ENCODE measurements at regions not wholly inside any gene's neighbourhood (a gene's known extent, or its start where the extent isn't known, plus 50 kb on each side); places are given as distances from the start of the nearest gene placed in this dataset.
"Not testable (repeated sequence)": the region's sequence is repeated elsewhere in the genome, so short reads cannot be mapped to it uniquely, and the experiment has no call there.

- H3K4me1 ChIP-seq (replicated peaks in 1 of 2) = peaks cover 0 to 13% of the 10 kb centered on the region in 2 donors
- ATAC-seq (replicated peaks in 6 of 8) = no peak
- 71 to 92% (median 85%) methylated on average over 4 to 9 of the region's 12 CpGs; no CpG with 5 or more reads in 4 of the 10 experiments for WGBS, 10 experiments
- H3K4me3 ChIP-seq = no peak overlapping the region
- in situ Hi-C loops (cut with MboI; ENCODE audit: low pct_unique_long_range_greater_than_20kb in 2 of 9, low sequenced_read_pairs in 9 of 9, unreplicated experiment in 9 of 9) = loop anchor here in 4 of 9 experiments (25.0 kb wide), 3 partner anchors 917 to 1117 kb away; partner anchors contain the start of gene ASMTL (in 1 of the 4)
- H3K27ac ChIP-seq = no peak overlapping the region
Observed at GRCh38 chrX:2578864-2579263, 78.1 kb upstream of the DHRSX start.

DNA sequence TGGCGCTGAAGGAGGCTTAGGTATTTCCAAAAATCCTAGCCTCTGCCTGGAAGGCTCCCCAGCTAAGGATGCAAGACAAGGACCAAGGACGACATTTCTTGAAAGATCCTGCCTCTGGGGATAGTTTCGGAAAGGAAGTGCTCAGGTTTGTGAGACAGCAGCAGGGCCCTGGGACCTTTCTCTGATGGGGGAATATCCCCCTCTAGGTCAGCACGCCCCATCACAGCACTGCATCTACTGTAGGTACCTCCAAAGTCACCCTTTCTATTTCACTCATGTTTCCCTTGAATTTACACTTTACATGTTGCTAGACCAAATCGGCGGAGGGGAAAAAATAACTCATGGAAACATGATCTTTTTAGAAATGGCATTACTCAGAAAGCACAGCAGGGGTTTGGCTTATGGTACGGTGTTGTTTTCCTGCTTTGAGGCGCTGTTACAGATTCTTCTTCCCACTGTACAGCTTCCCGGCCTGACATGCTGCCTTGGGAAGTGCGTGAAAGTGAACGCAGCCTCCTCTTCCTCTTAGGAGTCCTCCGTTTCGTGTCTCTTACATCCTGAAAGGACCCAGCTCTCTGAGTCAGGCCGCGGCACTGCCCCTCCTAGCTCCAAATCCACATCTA, 77.2 kb upstream of the DHRSX start:
- in situ Hi-C loops (cut with MboI; ENCODE audit: low pct_unique_long_range_greater_than_20kb in 2 of 9, low sequenced_read_pairs in 9 of 9, unreplicated experiment in 9 of 9) = loop anchor here in 4 of 9 experiments (25.0 kb wide), 3 partner anchors 916 to 1116 kb away; partner anchors contain the start of gene ASMTL (in 1 of the 4)

GRCh38 chrX:2576793-2577192, 76.0 kb upstream of the DHRSX start:
- in situ Hi-C loops (cut with MboI; ENCODE audit: low pct_unique_long_range_greater_than_20kb in 2 of 9, low sequenced_read_pairs in 9 of 9, unreplicated experiment in 9 of 9) = loop anchor here in 4 of 9 experiments (25.0 kb wide), 3 partner anchors 914 to 1114 kb away; partner anchors contain the start of gene ASMTL (in 1 of the 4)
- no peak overlapping the region for H3K4me3 ChIP-seq
- peaks cover 0 to 3% of the 10 kb centered on the region in 2 donors for H3K4me1 ChIP-seq (replicated peaks in 1 of 2)
- no peak for ATAC-seq (replicated peaks in 6 of 8)
- whole genome bisulfite sequencing, 10 experiments = 20 to 100% (median 84%) methylated on average over 1 to 8 of the region's 8 CpGs; no CpG with 5 or more reads in 1 of the 10 experiments
- H3K27ac ChIP-seq = no peak overlapping the region

More for the DNA sequence above, 77.2 kb upstream of the DHRSX start:
- WGBS, 10 experiments = 25 to 85% (median 71%) methylated on average over 2 to 14 of the region's 15 CpGs; no CpG with 5 or more reads in 1 of the 10 experiments
- Histone ChIP-seq H3K4me1 (replicated peaks in 1 of 2) (peaks cover 0 to 13% of the 10 kb centered on the region in 2 donors), H3K27ac (no peak overlapping the region), H3K4me3 (no peak overlapping the region)
- no peak for ATAC-seq (replicated peaks in 6 of 8)

DNA sequence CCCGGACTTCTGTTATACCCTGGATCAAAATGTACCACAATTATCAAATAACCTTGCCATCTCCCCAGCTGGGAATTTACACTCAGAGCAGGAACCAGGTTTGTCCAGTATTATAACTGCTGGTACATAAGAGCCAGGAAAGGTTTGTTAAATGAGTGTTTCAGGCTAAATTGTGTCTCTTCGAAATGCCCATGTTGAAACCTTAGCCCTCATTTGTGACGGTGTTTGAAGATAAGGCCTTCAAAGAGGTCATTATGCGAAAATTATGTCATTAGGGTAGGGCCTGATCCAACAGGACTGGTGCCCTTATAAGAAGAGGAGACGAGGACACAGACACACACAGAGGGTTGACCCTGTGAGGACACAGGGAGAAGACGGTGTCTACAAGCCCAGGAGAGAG, 73.5 kb upstream of the DHRSX start:
- ATAC-seq (replicated peaks in 6 of 8) = no peak
- 26 to 100% (median 43%) methylated on average over 1 to 4 of the region's 6 CpGs; no CpG with 5 or more reads in 5 of the 10 experiments for WGBS, 10 experiments
- no peaks in the 10 kb centered on the region for H3K4me1 ChIP-seq (replicated peaks in 1 of 2)
- no peak overlapping the region for H3K27ac ChIP-seq
- in situ Hi-C loops (cut with MboI; ENCODE audit: low pct_unique_long_range_greater_than_20kb in 2 of 9, low sequenced_read_pairs in 9 of 9, unreplicated experiment in 9 of 9) = no loop called here
- no peak overlapping the region for H3K4me3 ChIP-seq

GRCh38 chrX:2572740-2573139, 72.0 kb upstream of the DHRSX start:
- peak in 6 of 8 experiments; percentile 29 to 100 (median 50) for ATAC-seq (replicated peaks in 6 of 8)
- Histone ChIP-seq H3K4me3 (no peak overlapping the region), H3K27ac (no peak overlapping the region), H3K4me1 (replicated peaks in 1 of 2) (no peaks in the 10 kb centered on the region)
- in situ Hi-C loops (cut with MboI; ENCODE audit: low pct_unique_long_range_greater_than_20kb in 2 of 9, low sequenced_read_pairs in 9 of 9, unreplicated experiment in 9 of 9) = no loop called here
- WGBS, 10 experiments = 0 to 68% (median 62%) methylated on average over 2 to 4 of the region's 7 CpGs; no CpG with 5 or more reads in 5 of the 10 experiments

DNA sequence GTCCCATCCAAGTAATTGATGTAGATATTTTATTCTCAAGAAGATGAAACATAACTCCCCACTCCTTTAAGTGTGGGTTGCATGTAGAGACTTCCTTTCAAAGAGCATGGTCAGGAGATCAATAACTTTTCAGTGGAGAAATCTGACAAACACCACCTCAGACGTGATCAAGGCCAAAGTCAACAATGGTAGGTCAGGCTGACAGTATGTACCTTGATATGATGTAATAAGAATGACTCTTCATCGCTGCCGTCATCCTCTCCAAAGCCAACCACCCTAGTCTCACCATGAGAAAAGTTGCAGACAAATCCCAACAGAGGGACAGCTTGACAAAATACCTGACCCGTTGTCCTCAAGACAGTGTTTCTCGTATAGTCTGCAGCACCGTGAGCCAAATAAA, 67.3 kb upstream of the DHRSX start:
- no peak for ATAC-seq (replicated peaks in 6 of 8)

DNA sequence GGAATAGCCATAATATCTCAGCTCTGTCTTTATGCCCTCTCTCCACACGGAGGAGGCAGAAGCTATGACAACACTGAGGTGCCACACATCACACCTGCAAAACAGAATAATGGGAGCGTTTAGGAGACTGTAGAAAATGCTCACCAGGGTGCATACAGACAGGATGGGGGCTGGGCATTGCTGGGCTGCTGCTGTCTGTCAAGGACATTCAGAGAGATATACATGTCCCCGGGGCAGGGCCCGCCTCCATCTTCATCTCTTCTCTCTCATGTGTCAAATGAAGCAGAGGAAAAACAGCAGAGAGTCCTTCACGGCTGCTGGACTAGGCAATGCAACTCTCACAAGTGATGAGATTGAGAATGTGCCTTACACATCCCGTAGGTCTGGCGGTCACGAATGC, 65.3 kb upstream of the DHRSX start:
- Histone ChIP-seq H3K27ac (no peak overlapping the region), H3K4me1 (replicated peaks in 1 of 2) (peaks cover 11 to 13% of the 10 kb centered on the region in 2 donors), H3K4me3 (no peak overlapping the region)
- in situ Hi-C loops (cut with MboI; ENCODE audit: low pct_unique_long_range_greater_than_20kb in 2 of 9, low sequenced_read_pairs in 9 of 9, unreplicated experiment in 9 of 9) = no loop called here
- 0 to 80% (median 31%) methylated on average over 1 to 4 of the region's 8 CpGs; no CpG with 5 or more reads in 4 of the 10 experiments for WGBS, 10 experiments
- peak in 4 of 8 experiments; percentile 28 to 62 (median 57) for ATAC-seq (replicated peaks in 6 of 8)

More for the DNA sequence above, 67.3 kb upstream of the DHRSX start:
- Histone ChIP-seq H3K4me1 (replicated peaks in 1 of 2) (peaks cover 8 to 11% of the 10 kb centered on the region in 2 donors), H3K4me3 (no peak overlapping the region), H3K27ac (no peak overlapping the region)
- in situ Hi-C loops (cut with MboI; ENCODE audit: low pct_unique_long_range_greater_than_20kb in 2 of 9, low sequenced_read_pairs in 9 of 9, unreplicated experiment in 9 of 9) = no loop called here
- 71 to 100% (median 98%) methylated on average over 1 to 6 of the region's 6 CpGs; no CpG with 5 or more reads in 2 of the 10 experiments for WGBS, 10 experiments

- no peak overlapping the region for H3K27ac ChIP-seq
- H3K4me3 ChIP-seq = no peak overlapping the region
- no peak for ATAC-seq (replicated peaks in 6 of 8)
- in situ Hi-C loops (cut with MboI; ENCODE audit: low pct_unique_long_range_greater_than_20kb in 2 of 9, low sequenced_read_pairs in 9 of 9, unreplicated experiment in 9 of 9) = no loop called here
- WGBS, 10 experiments = 40 to 95% (median 83%) methylated on average over 1 to 7 of the region's 7 CpGs; no CpG with 5 or more reads in 3 of the 10 experiments
- peaks cover 7 to 12% of the 10 kb centered on the region in 2 donors for H3K4me1 ChIP-seq (replicated peaks in 1 of 2)
Observed at GRCh38 chrX:2561456-2561855, 60.7 kb upstream of the DHRSX start.

- H3K4me1 ChIP-seq (replicated peaks in 1 of 2) = peaks cover 0 to 5% of the 10 kb centered on the region in 2 donors
- in situ Hi-C loops (cut with MboI; ENCODE audit: low pct_unique_long_range_greater_than_20kb in 2 of 9, low sequenced_read_pairs in 9 of 9, unreplicated experiment in 9 of 9) = no loop called here
- 0 to 100% (median 48%) methylated on average over 1 to 3 of the region's 3 CpGs for WGBS, 10 experiments
- no peak overlapping the region for H3K27ac ChIP-seq
- ATAC-seq (replicated peaks in 6 of 8) = no peak
- H3K4me3 ChIP-seq = no peak overlapping the region
Observed at GRCh38 chrX:2559124-2559523, 58.3 kb upstream of the DHRSX start.

DNA sequence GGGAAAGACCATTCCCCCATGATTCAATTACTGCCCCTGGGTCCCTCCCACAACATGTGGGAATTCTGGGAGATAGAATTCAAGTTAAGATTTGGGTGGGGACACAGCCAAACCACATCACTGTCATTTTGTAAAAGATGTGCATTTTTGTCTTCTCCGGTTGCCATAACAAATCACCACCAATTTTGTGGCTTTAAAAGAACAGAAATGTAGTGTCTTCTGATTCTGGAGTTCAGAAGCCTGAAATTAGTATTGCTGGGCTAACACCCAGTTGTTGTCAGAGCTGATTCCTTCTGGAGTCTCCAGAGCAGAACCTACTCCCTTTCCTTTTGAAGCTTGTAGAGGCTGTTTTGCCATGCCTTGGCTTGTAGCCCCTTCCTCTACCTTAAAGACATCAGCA, 54.1 kb upstream of the DHRSX start:
- H3K27ac ChIP-seq = no peak overlapping the region
- peaks cover 12 to 13% of the 10 kb centered on the region in 2 donors for H3K4me1 ChIP-seq (replicated peaks in 1 of 2)
- peak in 1 of 8 experiments; percentile 53 for ATAC-seq (replicated peaks in 6 of 8)
- in situ Hi-C loops (cut with MboI; ENCODE audit: low pct_unique_long_range_greater_than_20kb in 2 of 9, low sequenced_read_pairs in 9 of 9, unreplicated experiment in 9 of 9) = no loop called here
- H3K4me3 ChIP-seq = no peak overlapping the region
- WGBS, 10 experiments = 80 to 100% (median 88%) methylated on average over 1 of the region's 1 CpG; no CpG with 5 or more reads in 7 of the 10 experiments

GRCh38 chrX:2554066-2554465, 53.3 kb upstream of the DHRSX start:
- H3K27ac ChIP-seq = not testable (repeated sequence)
- 0 to 54% (median 27%) methylated on average over 1 to 6 of the region's 6 CpGs; no CpG with 5 or more reads in 2 of the 10 experiments for WGBS, 10 experiments

DNA sequence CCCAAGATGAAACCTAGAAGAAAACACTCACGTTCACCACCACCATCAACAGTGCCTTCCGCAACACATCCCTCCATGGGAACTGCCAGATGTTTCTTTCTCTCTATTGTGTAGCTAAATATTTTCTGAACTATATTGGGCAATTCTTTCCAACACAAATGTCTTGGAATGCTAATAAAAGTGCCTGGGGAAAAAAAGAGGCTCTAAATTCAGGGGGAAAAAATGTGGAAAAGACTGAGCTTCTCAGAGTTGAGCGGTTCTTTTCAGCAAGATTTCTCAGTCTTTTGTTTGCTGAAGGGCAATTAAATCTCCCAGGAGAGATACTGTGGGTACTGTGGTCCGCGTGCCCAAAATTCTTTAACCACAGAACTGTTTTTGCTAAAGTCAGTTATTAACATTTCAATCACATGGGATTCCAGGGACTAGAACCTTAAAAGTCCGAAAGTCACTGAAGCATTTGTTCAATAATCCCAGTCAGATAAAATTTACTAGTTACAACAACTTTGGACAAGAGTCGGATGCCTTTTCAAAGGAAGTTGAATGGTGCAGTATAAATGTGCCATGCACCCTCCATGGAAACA, 51.9 kb upstream of the DHRSX start:
- in situ Hi-C loops (cut with MboI; ENCODE audit: low pct_unique_long_range_greater_than_20kb in 2 of 9, low sequenced_read_pairs in 9 of 9, unreplicated experiment in 9 of 9) = no loop called here
- peak in 7 of 8 experiments; percentile 15 to 83 (median 35) for ATAC-seq (replicated peaks in 6 of 8)
- 0 to 40% (median 23%) methylated on average over 2 to 7 of the region's 7 CpGs; no CpG with 5 or more reads in 1 of the 10 experiments for WGBS, 10 experiments
- Histone ChIP-seq H3K27ac (no peak overlapping the region), H3K4me1 (replicated peaks in 1 of 2) (peaks cover 18 to 21% of the 10 kb centered on the region in 2 donors), H3K4me3 (no peak overlapping the region)

More at GRCh38 chrX:2554066-2554465, 53.3 kb upstream of the DHRSX start:
- ATAC-seq (replicated peaks in 6 of 8); in situ Hi-C loops (cut with MboI; ENCODE audit: low pct_unique_long_range_greater_than_20kb in 2 of 9, low sequenced_read_pairs in 9 of 9, unreplicated experiment in 9 of 9); H3K4me3 ChIP-seq: not testable (repeated sequence)
- peaks cover 18 to 21% of the 10 kb centered on the region in 2 donors for H3K4me1 ChIP-seq (replicated peaks in 1 of 2)

DNA sequence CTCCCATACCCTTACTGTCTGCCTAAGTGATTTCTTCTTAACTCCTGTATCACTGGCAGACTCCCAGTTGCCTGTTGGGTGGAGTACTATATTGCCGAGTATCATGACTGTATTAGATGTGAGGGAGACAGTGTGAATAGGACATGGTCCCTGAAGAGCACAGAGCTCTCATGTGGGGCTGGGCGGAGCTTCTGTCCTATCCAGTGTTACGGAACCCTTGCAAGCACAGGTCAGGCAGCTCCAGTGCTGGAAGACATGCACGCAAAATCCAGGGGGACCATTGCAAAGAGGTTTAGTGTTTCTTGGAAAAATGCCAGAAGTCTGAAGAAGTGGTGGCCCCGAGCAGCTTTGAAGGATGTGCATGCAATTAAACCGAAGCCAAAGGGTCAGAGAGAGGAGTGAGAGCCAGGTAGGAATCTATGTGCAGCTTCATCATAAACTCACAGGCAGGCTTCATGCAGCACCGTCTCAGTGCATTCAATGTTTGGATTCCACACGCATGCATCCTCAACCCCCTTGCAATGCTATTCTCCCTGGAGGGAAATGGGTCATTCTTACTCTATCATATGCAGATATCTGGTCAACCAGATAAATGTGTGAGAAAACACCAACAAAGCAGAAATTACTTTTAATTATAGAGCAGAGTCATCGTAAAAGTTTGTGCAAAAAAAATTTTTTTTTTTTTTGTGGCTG, 49.7 kb upstream of the DHRSX start:
- Histone ChIP-seq H3K4me3 (no peak overlapping the region), H3K4me1 (replicated peaks in 1 of 2) (peaks cover 18 to 21% of the 10 kb centered on the region in 2 donors), H3K27ac (peak overlapping the region in 1 of 2 donors; percentile 30)
- ATAC-seq (replicated peaks in 6 of 8) = peak in 7 of 8 experiments; percentile 14 to 77 (median 42)
- in situ Hi-C loops (cut with MboI; ENCODE audit: low pct_unique_long_range_greater_than_20kb in 2 of 9, low sequenced_read_pairs in 9 of 9, unreplicated experiment in 9 of 9) = no loop called here
- WGBS, 10 experiments = 0 to 100% (median 46%) methylated on average over 1 to 7 of the region's 9 CpGs

Measured in motor neuron (in vitro differentiated cells).